Dermis blood vessel endothelial cell (primary cell): ENCODE measurements at regions not wholly inside any gene's neighbourhood (a gene's known extent, or its start where the extent isn't known, plus 50 kb on each side); places are given as distances from the start of the nearest gene placed in this dataset.
A peak's percentile ranks its signal among the peaks of the same experiment; 100 is the strongest.
"Not testable (repeated sequence)": the region's sequence is repeated elsewhere in the genome, so short reads cannot be mapped to it uniquely, and the experiment has no call there.

Source experiments
- DNase-seq: peaks from one replicate; pipeline ENCODE4 v3.0.0; 2010

- not testable (repeated sequence) for DNase-seq
These were observed 150.1 kb upstream of the ZNF469 start for GRCh38 chr16:88232401-88233258.

DNA sequence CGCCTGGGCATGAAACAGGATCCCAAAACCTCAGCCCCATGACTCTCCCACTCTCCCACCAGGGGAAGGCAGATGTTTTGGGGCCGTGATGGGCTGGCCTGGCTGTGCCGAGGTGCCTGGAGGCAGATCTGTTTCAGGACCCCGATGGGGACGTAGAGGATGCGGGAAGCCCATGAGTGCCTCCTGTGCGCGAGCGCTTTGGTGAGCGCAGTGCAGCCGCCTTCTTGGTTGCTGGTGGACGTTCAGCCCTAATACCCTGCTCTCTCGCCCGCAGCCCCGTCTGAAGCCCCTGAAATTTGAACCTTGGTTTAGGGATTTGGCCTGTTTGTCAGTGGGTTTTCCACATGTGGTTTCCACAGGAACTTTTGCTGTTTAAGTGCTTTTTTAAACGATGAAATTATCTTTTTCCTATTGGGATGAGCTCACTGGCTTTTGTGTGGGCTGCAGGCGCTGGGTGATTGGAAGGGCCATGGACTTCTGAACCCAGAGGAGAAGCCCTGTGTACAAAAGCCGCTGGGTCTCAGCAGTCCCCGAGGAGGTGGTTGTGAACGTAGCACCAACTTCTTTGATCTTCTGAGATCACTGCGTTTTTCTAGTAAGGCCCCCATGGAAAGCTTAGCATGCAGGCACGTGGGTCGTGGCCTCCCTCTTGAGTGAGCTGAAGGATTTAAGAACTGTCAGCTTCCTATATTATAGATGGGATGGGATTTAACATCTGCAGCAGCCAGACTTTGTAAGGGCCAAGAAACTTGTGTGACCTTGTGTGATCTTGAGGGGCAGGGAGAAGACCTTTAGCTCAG, 148.9 kb upstream of the ZNF469 start:
- peak; percentile 46 for DNase-seq

DNA sequence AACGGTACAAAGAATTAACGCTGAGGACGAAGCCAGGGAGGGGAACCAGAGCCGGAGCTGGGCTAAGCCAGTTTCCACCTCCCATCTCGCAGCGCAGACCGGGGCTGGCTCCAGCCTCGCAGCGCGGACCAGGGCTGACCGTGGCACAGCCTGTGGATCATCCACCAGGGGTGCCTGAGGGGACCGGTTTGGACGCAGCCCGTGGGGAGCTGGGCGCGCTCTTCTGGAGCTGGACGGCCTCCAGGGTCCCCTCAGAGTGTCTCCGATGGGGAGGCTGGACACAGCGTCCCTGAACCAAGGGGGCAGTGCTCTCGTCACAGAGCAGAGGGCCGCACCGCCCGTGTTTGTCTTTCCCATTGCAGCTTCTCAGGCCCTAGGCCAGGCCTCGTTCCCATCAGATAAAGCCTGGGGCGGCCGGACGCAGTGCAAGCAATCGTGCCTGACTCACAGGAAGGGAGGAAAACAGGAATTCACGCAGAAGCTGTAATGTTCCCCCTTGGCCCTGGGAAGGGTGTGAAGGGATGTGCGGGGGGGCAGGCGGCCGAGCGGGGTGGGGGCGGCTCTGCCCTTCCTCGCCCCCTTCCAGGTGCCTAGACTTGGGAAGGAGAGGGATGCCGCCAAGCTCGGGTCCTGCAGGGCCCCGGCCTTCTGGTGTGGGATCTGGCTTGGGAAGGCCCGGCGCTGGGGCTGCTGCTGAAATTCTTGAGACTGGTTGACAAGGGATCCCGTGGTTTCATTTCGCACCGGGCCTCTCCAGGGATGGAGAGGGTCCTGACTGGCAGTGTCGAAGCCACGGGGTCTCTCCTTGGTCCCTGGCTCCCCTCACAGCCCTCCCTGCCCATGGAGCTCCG, 148.1 kb upstream of the ZNF469 start:
- DNase-seq = peak; percentile 75

DNA sequence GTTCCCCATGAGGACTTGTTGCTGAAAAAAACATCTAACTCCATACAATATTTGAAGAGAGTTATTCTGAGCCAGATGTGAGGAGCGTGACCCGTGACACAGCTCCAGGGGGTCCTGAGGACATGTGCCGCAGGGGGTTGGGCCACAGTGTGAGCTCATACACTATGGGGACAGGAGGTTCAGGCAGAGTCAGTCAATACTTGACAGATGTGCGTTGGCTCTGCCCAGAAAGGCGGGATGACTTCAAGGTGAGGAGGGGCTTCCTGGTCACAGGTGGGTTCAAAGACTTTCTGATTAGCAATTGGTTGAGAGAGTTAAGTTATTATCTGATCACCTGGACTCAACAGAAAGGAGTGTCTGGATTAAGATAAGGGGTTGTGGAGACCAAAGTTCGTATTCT, 147.1 kb upstream of the ZNF469 start:
- DNase-seq = not testable (repeated sequence)

- not testable (repeated sequence) for DNase-seq
These were observed 146.5 kb upstream of the ZNF469 start for GRCh38 chr16:88236229-88236628.

DNA sequence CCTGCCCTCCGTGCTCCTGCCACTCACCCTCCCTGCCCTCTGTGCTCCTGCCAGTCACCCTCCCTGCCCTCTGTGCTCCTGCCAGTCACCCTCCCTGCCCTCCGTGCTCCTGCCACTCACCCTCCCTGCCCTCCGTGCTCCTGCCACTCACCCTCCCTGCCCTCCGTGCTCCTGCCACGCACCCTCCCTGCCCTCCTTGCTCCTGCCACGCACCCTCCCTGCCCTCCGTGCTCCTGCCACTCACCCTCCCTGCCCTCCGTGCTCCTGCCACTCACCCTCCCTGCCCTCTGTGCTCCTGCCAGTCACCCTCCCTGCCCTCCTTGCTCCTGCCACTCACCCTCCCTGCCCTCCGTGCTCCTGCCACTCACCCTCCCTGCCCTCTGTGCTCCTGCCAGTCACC, 145.4 kb upstream of the ZNF469 start:
- not testable (repeated sequence) for DNase-seq

DNA sequence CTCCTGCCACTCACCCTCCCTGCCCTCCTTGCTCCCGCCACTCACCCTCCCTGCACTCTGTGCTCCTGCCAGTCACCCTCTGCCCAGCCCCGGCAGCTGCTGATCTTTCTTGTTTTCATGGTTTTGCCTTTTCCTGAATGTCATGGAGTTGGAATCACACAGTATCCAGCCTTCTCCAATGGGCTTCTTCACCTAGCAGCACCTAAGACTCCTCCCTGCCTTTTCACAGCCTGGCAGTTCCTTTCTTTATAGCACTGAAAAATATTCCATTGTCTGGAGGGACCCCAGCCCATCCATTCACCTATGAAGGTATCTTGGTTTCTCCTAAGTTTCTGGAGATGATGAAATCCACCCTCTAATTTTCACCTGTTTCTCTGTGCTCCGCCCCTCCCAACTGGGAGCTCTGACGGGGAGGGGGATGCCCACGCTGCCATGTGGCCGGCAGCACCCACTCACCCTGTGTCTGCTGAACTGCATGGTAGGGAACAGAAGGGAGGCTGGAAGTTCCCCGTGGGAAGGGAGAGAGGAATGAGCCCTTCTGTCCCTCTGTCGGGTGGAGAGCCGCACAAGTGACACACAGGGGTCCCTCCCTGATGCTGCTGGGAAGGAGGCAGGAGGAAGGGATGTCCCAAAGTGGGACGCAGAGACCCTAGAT, 144.9 kb upstream of the ZNF469 start:
- peak; percentile 41 for DNase-seq

- DNase-seq = peak; percentile 99
These were observed 144.0 kb upstream of the ZNF469 start for GRCh38 chr16:88238732-88239274.

GRCh38 chr16:88240118-88240517, 142.6 kb upstream of the ZNF469 start:
- DNase-seq = peak; percentile 73

DNA sequence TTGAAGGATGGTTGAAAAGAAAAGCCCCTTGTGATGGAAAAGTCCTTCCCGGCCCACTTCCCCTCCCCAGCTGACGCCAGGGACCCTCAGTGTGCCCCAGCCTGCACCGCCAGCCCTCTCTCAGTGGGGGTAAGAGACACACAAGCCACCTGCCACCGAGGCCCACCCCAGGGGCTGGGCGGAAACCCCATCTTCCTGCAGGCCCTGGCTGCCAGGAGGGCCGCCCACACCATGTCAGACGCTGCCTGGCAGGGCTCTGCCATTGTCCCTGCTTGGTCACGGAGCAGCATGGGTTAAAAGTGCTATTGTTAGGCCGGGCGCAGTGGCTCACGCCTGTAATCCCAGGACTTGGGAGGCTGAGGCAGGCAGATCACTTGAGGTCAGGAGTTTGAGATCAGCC, 142.0 kb upstream of the ZNF469 start:
- peak; percentile 36 for DNase-seq

- DNase-seq = not testable (repeated sequence)
These were observed 141.1 kb upstream of the ZNF469 start for GRCh38 chr16:88241404-88242311.

GRCh38 chr16:88242312-88243295, 140.2 kb upstream of the ZNF469 start:
- DNase-seq = peak; percentile 90

- not testable (repeated sequence) for DNase-seq
These were observed 138.8 kb upstream of the ZNF469 start for GRCh38 chr16:88243921-88244320.

DNA sequence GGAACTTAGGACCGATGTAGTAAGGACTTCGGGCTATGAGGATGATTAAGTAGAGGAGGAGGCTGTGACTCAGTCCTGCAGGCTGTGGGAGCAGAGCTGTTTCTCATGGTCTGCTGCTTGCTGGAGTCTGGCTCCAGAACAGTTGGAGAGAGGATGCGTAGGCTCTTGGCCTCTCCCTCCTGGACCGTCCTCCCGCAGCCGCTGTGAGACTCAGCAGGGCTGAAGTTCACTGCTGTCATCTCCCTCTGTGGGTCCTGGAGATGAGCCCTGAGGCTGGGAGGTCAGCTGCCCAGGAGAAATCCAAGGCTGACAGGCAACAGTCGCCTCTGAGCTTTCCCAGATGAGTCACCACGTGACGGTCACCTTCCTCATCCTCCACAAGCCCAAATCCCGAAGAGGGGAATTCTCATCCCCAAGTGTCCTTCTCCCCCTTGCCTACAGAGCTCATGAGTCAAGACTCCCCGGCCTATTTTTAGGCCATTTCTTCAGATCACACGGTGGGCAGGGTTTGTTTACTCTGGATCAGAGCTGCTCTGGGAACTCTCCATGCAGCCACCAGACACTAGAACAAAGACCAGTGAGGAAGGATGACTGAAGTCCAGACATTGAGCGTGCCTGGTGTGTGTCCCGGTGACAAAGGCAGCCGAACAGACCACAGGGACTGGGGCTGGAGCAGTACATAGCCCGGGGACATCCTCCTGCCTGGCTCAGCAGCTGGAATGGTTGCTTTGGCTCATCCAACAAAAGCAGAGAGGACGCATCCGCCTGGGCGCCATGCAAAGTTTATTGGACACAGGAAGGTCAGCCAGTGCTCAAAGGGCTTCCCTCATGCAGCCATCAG, 137.3 kb upstream of the ZNF469 start:
- DNase-seq = peak; percentile 72

GRCh38 chr16:88246955-88247582, 135.7 kb upstream of the ZNF469 start:
- DNase-seq = not testable (repeated sequence)

- DNase-seq = not testable (repeated sequence)
These were observed 135.2 kb upstream of the ZNF469 start for GRCh38 chr16:88247583-88247966.

DNA sequence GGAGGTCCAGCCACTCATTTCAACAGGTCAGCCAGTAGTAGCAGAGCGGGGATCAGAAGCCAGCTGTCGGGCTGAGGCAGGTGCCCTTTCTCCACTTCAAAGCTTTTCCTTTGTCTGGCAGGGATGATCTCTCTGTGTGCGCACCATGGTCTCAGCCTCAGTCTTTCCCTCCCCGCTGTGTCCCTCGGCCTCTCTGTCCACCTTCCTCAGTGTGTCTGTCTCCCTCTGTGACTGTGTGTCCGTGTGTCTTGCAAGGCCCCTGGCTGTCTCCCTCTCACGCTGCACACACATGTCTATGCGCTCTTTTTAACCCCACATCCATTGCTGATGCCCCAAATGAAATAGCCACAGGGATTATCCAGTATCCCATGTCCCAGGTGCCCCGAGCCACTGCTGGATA, 134.0 kb upstream of the ZNF469 start:
- not testable (repeated sequence) for DNase-seq

DNA sequence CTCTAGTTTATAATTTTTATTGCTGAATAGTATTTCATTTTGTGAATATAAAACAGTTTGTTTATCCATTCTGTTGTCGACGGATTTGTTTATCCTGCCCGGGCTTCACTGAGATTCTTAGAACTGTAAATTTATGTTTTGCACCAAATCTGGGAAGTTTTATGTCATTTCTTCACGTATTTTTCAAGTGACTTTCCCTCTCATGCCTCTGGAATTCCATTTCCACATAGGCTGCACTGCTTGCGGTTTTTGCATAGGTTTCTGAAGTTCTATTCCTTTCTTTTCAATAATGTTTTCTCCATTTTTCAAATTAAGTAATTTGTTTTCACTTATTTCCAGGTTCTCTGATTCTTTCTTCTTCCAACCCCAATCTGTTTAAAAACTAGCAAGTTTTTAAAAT, 132.4 kb upstream of the ZNF469 start:
- not testable (repeated sequence) for DNase-seq
